T-helper 1 cell (primary cell): ENCODE measurements at regions not wholly inside any gene's neighbourhood (a gene's known extent, or its start where the extent isn't known, plus 50 kb on each side); places are given as distances from the start of the nearest gene placed in this dataset.

Source experiments
- DNase-seq, 5 donors: peaks; one replicate each; pipeline ENCODE4 v3.0.0-alpha.2; 2012 to 2020

DNA sequence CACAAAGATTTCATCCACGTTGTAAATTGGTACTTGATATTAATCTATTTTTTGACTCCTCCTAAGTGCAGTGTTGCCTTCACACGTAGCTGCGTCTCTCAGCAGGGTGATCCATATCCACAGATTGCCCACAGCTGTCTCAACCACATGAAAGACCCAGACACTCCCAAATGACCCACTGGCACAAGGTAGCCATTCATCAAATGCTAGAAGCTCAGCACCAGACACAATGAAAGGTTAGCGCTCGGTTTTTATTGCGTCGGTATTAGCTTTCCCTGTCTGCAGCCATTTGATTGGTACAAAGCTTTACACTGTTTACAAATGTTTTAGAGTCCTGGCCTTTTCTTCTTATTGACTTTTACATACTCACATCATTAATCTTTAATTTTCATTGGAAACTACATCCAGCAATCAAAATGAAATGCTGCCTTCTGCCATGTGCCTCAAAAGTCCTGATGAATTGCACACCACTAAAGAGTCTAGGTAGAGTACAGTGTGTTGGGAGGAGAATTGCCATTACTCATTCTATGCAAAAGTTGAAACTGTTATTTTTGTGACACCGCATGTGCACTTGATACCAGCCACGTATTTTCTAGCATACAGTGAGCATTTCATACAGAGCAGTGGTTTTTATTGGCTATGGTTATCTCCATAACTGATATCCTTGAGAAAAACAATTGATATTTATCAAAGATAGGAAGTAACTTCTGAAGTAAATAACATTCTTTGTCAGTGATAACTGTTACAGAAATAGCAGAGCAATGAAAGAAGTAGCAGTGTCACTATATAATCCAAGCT lies 127.3 kb upstream of the NUDT7 start:
- DNase-seq = no peak

GRCh38 chr16:77596261-77596660 lies 126.1 kb upstream of the NUDT7 start:
- no peak for DNase-seq

GRCh38 chr16:77599793-77600415 lies 122.4 kb upstream of the NUDT7 start:
- peak in 1 of 5 donors; percentile 5 for DNase-seq

- DNase-seq = no peak
These were observed 121.8 kb upstream of the NUDT7 start for GRCh38 chr16:77600555-77600954.

GRCh38 chr16:77603656-77604055 lies 118.7 kb upstream of the NUDT7 start:
- no peak for DNase-seq

DNA sequence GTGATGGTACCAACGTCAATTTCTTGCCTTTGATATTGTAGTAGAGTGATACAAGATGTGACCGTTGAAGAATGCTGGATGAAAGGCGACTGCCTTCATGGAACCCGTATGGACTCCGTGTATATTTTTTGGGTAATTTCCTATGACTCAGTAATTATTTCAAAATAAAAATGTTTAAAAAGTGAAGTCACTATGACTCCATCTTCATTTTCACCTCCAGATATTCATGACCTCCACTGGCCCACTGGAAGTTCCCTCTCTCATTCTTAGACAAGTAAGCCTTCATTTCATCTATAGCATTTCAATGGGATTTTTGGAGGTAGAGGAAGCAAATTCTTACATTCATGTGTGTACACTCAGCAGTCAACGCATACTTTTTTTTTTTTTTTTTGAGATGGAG lies 111.8 kb upstream of the NUDT7 start:
- no peak for DNase-seq

GRCh38 chr16:77611386-77611785 lies 110.9 kb upstream of the NUDT7 start:
- DNase-seq = no peak

DNA sequence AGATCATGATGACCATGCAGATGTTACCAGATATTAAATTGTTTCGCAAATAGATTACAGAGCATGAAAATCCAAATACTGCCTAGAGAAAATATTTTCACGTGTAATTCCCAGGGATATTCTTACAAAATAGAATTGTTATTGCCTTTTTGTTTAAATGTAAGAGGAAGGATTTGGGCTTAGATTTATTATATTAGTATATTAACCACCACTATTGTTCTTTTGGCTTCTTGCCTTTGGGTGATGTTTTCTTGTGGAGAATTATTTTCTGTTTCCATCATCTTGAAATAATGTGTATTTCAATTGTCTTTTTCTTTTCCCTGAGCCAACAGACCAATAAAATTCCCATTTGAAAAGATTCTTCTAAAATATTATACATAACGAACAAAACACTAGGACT lies 109.7 kb upstream of the NUDT7 start:
- DNase-seq = no peak

DNA sequence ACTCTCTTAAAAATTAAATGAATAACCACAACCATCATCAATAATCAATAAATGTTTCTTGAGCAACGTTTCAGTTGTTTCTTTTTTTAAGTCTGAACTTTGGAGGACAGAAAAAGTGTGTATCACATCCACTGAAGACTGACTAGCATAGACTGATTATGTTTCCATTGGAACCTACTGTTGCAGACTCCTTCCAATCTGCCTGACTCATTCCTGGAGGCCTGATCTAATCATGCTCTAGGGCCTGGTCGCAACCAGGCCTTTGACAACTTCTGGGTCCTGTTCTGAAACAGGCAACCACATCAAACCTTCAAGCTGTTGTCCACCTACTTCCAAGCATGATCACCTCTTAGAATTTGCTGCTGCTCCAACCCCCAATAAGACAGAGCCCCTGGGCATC lies 109.2 kb upstream of the NUDT7 start:
- no peak for DNase-seq

DNA sequence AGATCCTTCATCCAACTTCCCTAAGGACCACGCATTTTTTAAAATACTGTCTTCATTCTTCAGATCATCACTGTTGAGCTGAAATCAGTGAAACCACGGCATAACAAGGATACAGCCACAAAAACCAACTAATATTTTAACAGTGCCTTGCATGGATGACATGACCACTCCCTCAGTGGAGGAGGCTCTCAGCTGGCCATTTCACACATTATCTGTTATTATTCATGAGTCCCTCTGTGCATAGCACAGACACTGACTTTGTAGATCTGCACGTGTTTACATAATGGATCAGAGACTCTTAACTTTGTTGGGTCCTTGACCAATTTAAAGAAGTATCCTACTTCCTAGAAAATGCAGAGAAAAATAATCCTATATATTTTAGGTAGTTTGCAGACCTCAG lies 104.8 kb upstream of the NUDT7 start:
- no peak for DNase-seq

DNA sequence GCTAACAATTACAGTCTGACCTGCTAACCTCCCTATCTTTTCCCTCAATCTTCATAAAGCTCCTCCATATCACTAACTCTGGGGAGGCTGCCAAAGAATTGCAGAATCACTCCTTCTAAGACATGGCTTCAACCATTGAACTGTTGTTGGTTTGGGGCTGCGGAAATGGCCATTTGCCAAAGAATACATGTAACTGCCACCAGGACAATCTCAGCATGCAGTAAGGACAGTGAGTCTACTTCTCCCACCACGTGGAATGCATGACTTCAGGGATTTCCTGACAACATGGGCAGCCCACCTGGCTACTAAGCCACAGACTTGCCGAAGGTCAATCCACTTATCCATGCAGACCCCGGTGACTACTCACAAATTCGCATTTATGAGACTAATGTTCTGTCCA lies 104.3 kb upstream of the NUDT7 start:
- no peak for DNase-seq

DNA sequence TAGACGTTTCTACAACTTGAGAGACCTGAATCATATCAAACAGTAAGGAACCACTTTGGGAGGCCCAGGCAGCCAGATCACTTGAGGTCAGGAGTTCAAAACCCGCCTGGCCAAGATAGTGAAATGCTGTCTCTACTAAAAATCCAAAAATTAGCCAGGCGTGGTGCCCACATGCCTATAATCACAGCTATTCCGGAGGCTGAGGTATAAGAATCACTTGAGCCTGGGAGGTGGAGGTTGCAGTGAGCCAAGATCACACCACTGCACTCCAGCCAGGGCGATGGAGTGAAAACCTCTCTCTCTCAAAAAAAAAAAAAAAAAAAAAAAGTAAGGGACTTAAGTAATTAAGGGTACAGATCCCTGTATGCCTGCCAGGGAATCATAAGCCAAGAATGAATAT lies 103.4 kb upstream of the NUDT7 start:
- DNase-seq = no peak

DNA sequence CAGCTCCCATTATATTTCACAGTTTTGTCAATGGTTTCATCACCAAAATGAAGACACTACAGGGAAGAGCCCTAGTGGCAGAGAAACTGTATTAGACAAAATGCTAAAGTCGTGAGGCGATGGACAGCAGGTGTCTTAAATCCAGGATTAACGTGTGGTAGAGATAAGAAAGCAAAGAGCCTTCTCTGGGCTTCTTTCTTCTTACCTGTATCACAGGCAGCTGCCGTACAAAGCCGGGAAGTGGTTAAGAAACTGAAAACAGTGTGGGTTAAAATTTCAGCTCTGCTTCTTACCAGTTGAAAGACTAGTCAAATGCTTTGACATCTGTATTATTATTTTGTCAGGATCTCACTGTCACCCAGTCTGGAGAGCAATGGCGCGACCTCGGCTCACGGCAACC lies 98.2 kb upstream of the NUDT7 start:
- DNase-seq = no peak

- no peak for DNase-seq
These were observed 85.7 kb upstream of the NUDT7 start for GRCh38 chr16:77636615-77637014.

DNA sequence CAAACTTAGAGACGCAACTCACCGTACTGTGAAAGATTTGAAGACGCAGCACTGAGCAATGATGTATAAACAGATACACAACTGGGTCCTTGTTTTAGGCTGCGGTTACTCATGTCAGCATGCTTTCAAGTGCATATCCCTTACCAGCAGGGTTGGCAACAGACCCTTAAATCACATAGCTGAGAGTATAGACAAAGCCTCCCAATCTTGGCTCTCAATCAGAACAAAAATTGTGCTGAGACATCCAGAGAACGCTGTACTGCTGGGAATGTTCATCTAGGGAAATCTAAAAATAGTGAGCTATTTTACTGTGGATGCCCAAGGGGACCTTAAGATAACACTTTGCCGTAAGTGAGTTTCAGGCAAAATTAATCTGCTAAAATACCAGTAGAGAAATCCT lies 84.4 kb upstream of the NUDT7 start:
- no peak for DNase-seq

DNA sequence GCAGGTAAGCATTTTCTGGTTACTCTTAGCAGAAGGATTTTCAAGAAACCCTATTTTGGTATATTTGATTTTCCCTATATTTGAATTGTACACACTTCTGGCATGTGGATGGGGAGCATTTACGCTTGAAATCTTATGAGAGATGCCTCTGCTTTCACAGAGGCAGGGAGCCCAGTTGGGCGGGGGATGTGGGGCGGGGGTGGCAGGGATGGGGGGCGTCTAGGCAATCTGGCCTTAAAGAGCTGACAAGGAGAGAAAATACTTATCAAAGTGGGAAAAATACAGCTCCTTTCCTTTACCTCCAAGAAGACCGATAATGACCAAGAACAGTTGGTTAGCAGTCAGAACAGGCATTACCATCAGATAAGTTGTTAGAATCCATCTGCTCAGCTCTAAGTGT lies 79.1 kb upstream of the NUDT7 start:
- DNase-seq = no peak

DNA sequence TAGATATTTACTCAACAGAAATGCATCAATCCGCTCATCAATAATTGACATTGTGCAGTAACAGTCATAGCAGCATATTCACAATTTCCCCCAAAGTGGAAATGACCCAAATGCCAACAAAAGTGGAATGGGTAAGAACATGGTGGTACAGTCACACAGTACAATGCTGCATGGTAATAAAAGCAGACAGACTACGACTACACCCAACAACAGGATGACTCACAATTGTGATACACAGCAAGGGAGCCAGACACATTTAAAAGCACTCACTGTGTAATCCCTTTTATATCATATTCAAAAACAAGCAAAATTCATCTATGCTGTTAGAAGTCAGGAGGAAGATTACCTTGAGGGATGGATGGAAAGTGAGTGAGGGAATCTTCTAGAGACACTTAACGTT lies 76.5 kb upstream of the NUDT7 start:
- DNase-seq = no peak

DNA sequence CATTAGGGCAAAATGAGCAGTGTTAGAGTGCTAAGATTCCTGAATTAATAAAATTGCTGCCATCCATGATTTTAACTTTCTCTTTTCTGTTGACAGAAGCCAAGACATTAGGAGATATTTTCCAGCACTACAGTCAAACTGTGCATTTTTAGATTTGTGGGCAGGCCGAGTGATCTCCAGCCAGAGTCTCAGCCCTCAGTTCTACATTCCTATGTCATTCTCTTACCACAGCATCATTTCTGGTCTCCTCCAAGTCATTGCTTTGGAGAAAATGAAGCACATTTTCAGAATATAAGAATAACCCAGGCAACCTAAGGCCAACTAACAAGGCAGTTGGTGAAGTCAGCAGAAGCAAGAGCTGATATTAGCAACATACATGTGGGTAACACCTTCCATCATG lies 74.6 kb upstream of the NUDT7 start:
- DNase-seq = no peak

DNA sequence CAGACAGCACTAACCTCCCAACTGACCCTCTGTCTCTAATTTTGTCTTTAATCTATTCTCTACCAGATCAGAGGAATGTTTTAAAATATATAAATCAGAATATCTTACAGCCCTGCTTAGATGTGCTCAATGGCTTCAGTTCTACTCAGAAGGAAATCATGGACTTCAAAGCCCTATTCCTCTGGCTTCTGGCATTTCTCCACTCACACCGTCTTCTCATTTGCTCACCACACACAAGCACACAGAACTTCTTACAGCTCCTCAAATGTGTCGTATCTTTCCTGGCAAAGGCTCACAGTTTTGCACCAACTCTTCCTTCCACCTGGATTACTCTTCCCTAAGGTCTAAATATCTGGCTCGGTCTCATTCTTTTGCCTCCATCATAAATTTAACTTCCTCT lies 71.6 kb upstream of the NUDT7 start:
- no peak for DNase-seq

- no peak for DNase-seq
These were observed 69.9 kb upstream of the NUDT7 start for GRCh38 chr16:77652399-77652798.

GRCh38 chr16:77657016-77657415 lies 65.3 kb upstream of the NUDT7 start:
- peak in 1 of 5 donors; percentile 46 for DNase-seq

GRCh38 chr16:77660311-77660710 lies 62.0 kb upstream of the NUDT7 start:
- DNase-seq = no peak

DNA sequence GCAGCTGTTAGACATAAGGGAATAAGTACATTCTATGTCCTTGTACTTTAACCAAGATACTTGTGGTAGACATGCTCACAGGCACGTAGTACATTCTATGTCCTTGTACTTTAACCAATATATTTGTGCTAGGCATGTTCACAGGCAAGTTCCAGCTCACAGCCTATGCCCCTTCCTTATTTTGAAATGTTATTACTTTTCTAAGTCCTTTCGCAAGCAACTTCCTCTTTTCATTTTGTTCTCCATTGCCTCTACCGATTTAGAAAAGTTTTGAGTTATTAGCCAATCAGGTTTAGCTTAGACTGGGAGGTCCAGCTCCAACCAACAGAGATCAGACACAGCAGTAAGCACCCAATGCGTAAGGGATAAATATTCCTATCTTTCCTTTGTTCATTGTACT lies 60.1 kb upstream of the NUDT7 start:
- no peak for DNase-seq

DNA sequence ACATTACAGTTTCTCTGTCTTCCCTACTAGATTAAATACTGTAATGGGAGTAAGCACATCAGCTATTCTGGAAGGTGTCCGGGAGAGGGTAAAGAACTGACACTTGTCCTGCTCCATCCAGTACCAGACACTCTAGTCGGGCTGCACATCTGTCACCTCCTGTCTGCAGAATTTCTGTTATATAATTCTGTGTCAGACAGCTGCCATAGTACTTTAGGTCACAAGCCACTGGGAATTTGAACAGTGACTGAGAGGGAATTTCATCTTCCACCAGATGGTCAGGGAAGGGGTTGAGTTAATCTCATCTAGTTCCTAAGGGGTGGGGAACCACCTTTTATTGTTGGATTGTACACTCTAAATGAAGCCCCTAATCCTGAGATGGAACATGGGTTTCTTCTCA lies 58.6 kb upstream of the NUDT7 start:
- no peak for DNase-seq

- DNase-seq = no peak
These were observed 55.5 kb upstream of the NUDT7 start for GRCh38 chr16:77666771-77667170.
